ENCODE measurements at regions not wholly inside any gene's neighbourhood (a gene's known extent, or its start where the extent isn't known, plus 50 kb on each side); places are given as distances from the start of the nearest gene placed in this dataset.

DNA sequence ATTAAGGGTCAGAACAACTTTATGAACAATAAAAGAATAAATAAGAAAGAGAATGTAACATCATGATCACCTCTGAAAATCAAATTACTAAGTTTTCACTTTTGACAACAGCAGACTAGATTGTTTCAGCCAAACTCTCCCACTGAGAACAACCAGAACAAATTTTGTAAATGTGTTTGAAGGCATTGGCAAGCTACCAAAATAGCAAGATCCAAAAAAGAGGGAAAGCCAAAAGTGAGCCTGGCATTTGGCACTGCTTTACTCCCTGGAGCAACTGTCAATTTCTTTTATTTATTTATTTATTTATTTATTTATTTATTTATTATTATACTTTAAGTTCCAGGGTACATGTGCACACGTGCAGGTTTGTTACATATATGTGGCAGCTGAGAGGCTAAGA lies 67.2 kb downstream of the CFAP44 start:
- TF ChIP-seq, protein P1, sequence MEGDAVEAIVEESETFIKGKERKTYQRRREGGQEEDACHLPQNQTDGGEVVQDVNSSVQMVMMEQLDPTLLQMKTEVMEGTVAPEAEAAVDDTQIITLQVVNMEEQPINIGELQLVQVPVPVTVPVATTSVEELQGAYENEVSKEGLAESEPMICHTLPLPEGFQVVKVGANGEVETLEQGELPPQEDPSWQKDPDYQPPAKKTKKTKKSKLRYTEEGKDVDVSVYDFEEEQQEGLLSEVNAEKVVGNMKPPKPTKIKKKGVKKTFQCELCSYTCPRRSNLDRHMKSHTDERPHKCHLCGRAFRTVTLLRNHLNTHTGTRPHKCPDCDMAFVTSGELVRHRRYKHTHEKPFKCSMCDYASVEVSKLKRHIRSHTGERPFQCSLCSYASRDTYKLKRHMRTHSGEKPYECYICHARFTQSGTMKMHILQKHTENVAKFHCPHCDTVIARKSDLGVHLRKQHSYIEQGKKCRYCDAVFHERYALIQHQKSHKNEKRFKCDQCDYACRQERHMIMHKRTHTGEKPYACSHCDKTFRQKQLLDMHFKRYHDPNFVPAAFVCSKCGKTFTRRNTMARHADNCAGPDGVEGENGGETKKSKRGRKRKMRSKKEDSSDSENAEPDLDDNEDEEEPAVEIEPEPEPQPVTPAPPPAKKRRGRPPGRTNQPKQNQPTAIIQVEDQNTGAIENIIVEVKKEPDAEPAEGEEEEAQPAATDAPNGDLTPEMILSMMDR (IDR thresholded peaks at IDR 0.05), result no peak
- TF ChIP-seq EZH2 (IDR thresholded peaks at IDR 0.05) (no peak), EZH2phosphoT487 (IDR thresholded peaks at IDR 0.05) (no peak)

All from neural progenitor cell (in vitro differentiated cells).